HG02798 (cell line): ENCODE measurements at regions not wholly inside any gene's neighbourhood (a gene's known extent, or its start where the extent isn't known, plus 50 kb on each side); places are given as distances from the start of the nearest gene placed in this dataset.

ENCODE experiments used
- ATAC-seq: cut with Tn5 transposase; IDR thresholded peaks from one replicate; pipeline ENCODE4 v1.9.1; 2021; ENCODE audit warnings: mild to moderate bottlenecking; ENCODE audit not compliant: unreplicated experiment, poor library complexity

DNA sequence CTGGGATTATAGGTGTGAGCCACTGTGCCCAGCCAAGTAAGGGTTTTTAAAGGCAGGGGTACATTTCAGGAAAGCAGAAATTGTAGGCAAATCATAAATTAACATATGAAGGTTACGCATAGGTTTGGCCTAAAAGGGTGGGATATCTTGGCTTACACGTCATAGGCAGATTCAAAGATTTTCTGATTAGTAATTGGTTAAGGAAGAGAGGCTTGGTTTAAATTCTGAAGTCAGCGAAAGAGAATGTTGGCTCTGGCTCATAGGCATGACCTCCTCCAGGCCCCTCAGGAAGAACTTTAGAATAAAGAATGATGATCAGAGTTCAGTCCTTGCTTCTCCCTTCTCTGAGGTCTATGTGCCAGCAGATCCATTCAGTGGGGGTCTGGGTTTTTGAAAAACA, 124.8 kb upstream of the RBBP6 start:
- ATAC-seq = no peak

DNA sequence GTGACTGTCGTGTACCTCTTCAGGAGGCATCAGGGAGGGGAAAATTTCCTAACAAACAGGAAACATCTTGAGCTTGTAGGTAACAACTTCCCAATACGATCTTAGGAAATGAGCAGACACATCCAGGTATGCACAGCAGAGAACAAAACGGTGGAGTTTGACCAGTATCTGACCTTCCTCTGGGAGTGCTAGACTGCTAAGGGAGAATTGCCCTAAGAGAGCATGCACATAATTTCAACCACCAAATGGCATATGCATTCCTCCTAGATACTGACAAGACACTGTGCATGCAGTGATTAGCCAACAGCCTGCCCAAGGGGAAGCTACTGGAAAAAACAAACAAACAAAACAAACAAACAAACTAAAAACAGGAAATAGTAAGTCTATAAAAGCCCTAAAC, 120.6 kb upstream of the RBBP6 start:
- ATAC-seq = no peak

DNA sequence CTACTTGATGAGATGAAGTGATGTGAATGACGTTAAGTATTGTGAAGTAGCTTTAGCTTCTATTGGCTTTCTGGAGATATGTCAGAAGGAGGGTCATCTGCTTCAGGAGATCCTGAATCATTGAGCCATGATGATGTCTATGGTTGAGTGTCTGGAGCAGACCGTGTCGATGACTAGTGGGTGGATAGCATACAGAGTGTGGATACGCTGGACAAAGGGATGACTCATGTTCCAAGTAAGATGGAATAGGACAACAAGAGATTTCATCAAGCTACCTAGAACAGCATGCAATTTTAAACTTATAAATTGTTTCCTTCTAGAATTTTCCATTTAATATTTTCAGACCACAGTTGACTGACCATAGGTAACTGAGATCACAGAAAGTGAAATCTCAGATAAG, 116.1 kb upstream of the RBBP6 start:
- ATAC-seq = no peak

DNA sequence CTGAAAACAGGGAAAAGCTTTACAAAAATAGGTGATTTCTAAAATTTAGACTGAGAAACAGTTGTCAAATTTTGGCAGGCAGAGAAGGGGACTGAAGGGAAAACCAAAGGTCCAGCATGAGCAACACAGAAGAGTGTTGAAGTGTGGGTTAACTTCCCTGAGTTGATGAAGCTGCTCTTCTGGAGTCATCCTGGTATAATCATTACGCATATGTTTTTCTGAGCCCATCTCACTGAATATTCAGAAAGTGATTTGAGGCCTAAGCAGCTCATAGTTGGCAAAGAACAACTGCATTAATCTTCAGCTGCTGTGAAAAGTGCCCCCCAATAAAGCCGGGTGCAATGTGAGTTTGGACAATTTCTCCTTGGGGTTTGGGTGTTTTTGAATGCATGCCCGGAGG, 115.0 kb upstream of the RBBP6 start:
- no peak for ATAC-seq

DNA sequence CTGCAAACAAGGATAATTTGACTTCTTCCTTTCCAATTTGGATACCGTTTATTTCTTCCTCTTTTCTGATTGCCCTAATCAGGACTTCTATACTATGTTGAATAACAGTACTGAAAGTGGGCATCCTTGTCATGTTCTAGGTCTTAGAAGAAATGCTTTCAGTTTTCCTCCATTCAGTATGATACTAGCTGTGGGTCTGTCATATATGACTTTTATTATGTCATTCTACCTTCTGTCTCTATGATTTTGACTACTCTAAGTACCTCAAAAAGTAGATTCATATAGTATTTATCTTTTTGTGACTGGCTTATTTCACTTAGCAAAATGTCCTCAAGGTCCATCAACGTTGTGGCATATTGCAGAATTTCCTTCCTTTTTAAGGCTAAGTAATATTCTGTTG, 111.5 kb upstream of the RBBP6 start:
- no peak for ATAC-seq

DNA sequence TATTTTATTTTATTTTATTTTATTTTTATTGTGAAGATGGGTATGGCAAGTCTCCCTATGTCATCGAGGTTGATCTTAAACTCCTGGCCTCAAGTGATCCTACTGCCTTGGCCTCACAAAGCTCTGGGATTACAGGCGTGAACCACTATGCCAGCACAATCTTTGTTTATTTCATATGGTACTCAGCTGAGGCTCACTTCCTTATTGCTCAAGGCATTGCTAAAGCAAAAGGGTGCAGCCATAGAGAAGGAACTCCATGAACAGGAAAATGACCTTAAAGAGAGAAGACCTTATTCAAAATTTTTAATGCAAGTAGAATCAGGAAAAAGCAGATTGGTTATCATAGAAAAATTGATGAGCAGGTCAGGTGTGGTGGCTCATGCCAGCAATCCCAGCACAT, 110.6 kb upstream of the RBBP6 start:
- no peak for ATAC-seq

DNA sequence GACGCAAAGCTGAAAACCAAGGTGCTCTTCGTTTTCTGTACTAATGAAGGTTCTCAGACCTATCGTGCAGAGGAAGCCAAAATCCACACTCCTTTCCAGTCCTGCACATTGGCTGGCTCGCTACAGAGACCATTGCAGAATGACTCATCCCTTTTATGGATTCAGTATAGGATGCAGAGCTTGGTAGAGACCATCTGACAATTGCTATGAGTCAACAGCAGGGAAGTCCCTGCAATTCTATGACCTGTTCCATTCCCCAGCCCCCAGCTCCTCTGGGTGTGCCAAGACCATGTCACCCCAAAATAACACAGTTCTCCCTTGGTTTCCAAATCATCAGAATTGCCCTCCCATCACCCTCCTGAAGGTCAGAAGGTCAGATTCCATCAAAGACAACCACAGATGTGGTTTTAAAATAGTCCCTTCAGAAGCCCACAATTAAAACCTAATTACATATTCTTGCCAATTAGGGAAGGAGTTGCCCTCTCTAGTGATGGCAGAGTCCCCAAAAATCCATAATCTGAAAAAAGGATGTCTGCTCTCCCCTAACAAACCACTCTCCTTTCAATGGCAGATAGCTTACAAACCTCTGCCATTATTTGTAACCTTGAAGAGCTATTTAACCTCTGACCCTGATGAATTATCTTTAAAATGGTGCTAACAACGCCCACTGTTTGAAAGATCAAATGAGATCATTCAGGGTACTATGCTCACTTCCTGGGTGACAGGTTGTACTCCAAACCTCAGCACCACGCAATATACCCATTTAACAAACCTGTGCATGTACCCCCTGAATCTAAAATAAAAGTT, 108.2 kb upstream of the RBBP6 start:
- ATAC-seq = peak; percentile 74

DNA sequence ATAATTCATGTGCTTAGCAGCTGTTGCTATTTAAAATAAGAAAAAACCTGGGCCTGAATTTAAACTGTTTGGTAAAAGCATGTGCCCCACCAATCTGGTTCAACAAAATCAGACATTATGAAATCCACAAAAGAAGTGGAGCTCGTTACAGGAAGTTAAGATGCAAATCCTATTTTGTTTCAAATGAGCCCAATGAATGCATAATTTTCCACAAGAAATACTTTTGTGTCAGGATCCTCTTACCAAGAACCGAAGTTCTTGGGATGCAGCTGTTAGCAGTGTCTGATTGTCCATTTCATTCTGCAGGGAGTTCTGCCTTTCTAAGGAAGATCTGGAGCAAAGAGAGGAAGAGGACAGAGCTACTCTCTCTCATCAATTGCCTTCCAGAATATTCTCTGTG, 105.7 kb upstream of the RBBP6 start:
- ATAC-seq = no peak

DNA sequence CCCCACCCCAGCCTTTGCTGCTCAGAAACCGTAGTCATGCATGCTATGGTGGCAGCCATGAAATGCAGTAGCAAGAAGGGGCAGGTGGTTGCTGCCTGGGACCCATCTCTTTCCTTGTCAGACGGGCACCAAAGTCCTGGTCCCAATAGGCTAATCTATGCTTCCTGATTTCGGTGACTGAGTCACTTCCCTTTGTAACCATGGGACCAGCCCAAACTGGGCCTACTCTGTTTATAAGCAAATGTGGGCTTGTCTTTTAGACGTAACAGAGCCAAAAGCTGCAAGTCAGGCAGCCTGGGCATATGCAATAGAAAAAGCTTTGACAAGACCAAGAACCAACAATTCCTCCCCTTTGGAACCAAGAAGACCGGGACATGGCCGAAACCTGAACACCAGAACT, 99.1 kb upstream of the RBBP6 start:
- no peak for ATAC-seq

DNA sequence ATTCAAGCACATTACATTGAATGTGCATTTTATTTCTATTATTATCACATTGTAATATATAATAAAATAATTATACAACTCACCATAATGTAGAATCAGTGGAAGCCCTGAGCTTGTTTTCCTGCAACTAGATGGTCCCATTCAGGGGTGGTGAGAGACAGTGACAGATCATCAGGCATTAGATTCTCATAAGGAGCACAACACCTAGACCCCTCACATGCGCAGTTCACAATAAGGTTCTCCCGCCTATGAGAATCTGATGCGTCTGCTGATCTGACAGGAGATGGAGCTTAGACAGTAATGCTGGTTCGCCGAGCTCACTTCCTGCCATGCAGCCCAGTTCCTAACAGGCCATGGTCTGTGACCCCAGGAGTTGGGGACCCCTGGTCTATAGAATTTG, 96.7 kb upstream of the RBBP6 start:
- no peak for ATAC-seq

DNA sequence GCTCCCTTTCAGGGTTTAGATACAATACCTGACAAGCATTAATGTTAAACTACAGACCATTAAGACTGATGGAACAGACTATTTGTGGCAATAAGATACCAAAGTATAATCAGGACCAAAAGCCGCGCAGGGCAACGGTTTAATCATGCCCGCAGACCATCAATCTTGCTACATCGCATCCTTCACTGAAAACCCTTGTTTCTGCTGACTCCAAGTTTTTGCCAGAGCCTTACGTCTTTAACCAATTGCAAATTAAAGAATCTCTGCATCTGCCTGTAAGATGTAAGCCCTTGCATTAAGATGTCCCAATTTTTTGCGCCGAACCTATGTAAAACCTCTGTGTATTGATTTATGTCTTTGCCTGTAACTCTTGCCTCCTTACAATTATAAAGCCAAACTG, 94.2 kb upstream of the RBBP6 start:
- ATAC-seq = no peak

DNA sequence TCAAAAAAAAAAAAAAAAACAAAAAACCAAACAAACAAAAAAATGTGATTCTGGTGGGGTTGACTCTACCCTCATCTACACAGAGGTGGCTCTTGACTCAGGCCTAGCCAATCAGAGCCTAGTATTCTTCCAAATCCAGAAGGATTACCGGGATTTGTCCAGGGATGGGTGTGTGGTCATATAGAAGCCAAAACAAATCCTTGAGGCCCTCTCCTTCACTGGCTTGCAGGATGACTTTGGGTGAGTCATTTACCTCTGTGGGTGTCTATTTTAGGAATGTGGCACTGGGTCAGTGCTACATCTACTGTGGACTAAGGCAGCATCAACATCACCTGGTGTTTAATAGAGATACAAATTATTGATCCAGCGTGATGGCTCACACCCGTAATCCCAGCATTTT, 93.2 kb upstream of the RBBP6 start:
- ATAC-seq = no peak

DNA sequence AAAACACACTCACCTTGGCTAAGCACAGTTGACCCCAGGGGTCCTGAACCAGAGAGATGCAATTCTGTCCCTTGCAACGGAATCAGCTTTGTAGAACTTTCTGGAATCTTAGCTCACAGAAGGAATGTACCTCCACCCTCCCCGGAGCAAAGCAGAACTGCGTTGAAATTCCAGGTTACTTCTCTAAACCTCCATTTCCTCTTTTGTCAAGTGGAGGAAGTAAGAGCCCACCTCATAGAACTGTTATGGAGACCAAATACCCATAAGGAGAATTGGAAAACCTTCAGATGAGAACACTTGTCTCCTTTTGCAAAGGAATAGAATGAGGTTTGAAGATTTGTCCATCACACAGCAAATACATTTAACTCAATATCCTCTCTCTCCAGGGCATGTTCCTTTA, 86.6 kb upstream of the RBBP6 start:
- no peak for ATAC-seq

DNA sequence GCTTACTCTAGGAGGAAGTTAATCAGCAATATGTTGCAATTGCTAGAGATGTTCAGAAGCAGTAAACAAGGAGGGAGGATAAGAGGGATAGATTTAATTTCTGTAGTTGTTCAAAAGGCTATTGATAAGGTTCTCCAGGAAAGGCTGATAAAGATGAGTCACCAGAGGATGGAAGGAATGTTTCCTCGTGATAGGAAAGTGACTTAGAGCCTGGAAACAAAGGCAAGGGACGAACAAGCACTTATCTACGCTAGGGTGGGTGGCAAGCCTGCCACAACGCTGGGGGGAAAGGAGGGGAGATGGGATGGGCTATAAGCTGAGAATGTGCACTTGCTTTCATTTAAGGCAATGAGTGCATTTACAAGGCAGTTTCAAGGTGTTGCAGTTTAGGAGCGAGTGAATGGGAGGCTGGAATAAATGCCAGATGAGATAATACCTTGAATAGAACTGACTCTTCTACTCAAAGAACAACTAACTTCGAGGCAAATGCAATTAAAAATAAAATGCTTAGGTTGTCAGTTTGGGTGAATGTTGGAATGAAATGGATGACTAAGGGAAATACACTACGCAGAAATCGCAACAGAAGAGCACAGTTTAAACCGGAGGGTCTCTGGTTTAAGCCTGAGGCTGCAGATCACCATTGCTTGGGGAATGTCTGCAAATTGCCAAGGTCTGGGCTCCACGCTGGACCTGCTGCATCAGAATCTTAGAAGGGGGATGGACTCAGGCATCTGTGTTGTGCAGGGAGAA, 76.0 kb upstream of the RBBP6 start:
- ATAC-seq = no peak

DNA sequence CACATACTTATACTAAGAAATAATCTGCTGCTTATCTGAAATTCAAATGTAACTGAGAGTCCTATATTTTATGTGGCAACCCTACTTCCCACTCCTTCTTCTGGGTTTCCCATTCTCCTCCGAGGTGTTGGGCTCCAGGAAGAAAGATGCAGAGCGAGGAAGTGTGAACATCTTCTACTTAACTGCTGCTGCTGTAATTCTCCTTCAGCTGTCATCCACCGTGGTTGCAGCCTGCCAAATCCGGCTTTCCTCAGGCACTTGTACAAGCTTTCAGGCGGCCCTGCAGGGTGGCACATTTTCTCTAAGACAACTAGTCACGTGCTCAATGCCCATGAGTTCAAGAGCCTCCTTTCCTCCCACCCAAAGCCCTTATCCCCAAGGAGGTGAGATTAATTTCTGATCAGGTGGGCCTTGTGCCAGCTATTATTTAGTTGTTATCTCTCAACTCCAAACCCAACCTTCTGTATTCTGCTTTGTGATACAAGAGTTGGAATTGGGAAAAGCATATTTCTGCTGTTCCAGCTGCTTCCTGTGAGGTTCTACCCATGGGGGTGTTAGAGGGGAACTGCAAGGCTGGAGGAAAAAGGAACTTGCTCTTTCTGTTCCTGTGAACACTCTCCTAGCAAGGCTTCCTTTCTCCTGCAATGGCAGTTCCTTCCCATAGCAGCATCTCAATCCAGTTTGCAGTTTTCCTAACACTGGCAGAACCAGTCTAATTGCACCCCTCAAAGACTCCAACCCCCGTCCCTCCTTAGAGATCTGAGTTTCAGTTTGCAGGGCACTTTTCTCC, 67.6 kb upstream of the RBBP6 start:
- no peak for ATAC-seq

DNA sequence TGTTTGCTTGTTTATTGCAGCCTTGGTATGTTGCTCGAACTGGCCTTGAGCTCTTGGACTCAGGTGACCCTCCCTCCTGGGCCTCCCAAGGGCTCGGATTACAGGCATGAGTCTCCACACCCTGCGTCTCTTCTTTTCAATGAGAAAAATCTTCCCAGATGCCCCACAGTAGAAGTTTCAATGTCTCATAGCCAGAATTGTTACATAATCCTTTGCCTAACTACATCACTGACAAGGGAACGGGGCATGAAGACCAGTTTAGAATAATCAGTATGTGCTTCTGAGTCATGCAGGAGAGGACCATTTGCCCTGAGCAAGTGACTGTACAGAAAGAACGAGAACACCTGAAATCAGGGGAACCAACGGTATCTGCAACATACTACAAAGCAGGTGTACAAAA, 61.9 kb upstream of the RBBP6 start:
- ATAC-seq = no peak

DNA sequence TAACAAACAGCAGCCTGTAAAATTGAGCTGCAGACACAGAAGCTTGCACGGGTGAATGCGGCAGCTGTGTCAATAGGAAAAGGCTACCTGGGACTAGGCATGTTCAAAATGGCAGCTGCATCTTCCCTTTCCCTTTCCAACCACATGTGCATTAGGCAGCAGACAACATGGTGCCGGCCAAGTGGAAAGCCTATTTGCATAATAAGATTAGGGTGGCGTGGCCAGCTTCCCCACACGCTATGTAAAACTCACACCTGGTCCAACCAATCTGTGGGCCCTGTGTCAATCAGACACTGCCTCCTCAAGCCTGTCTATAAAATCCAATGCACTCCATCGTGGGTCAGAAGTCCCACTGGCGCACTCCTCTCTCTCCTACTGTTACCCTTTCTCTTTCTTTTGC, 61.0 kb upstream of the RBBP6 start:
- no peak for ATAC-seq

DNA sequence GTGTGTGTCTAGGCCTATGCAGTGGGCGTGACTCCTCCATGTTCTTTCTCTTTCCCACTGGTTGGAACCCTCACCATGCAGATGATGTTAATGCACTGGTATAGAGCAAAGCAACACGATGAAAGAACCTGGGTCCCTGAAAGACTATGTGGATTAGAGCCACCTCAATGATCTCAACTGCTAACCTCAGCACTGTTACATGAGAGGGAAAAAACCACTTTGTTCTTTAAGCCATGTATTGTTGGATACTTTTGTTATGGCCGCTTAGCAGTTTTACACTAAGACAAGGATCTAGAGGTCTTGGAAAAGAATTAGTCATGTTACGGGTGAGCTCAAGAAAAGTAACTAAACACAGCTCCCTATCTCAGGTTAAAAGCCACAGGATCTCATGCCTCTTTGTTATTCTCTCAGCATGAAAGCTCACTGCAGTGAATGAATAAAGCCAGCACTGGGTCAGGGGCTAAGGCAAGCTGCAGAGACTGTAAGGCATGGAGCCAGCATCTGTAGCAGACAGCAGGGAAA, 56.6 kb upstream of the RBBP6 start:
- ATAC-seq = no peak

DNA sequence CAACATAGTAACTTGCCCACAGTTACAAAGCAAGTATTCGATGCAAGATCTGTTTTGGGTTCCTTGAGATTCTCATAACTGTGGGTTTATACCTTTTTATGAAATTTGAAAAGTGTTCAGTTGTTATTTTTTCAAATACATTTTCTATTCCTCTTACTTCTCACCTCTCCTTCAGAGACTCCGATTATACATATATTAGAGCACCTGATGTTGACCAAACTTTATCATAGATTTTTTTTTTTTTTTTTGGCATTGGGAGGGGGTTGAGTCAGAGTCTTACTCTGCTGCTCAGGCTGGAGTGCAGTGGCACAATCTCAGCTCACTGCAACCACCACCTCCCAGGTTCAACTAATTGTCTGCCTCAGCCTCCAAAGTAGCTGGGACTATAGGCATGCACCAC, 51.3 kb upstream of the RBBP6 start:
- ATAC-seq = no peak
